ENCODE measurements at regions not wholly inside any gene's neighbourhood (a gene's known extent, or its start where the extent isn't known, plus 50 kb on each side); places are given as distances from the start of the nearest gene placed in this dataset.

DNA sequence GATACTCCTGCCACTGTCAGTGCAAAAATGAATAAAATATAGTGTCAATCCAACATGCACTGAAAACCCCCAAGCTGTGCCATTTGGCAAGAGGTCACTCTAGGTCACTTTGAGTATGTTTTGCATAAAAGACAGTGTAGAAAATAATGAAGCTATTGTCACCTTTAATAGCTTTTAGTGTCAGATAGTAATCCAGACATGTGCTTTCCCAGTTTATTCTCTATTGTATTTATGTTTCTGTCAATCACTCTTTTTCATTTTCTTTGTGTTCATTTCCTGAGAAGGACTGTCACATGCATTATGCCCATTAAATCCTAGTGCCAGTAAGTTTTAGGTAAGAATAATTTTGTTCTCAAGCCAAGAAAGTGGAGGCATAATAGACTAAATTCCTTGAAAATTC lies 1073.9 kb upstream of the CDH2 start:
- Mint-ChIP-seq H3K4me1 (no peaks in the 10 kb centered on the region), H3K4me3 (no peak overlapping the region), H3K36me3 (no peaks in the 10 kb centered on the region), H3K27ac (no peak overlapping the region), H3K27me3 (no peaks in the 10 kb centered on the region), H3K9me3 (peaks cover 2 to 37% (median 10%) of the 10 kb centered on the region in 5 donors)
- POLR2A ChIA-PET, result no interaction called here
- no peaks in the 10 kb centered on the region for H3K36me3 ChIP-seq (ENCODE audit: insufficient read depth, low read length)
- H3K27me3 ChIP-seq (ENCODE audit: insufficient read depth, low read length, poor library complexity, severe bottlenecking), result no peaks in the 10 kb centered on the region
- no peak overlapping the region for H3K27ac ChIP-seq (ENCODE audit: low read depth, low read length)
- H3K4me3 ChIP-seq (ENCODE audit: low read length), result no peak overlapping the region
- no peaks in the 10 kb centered on the region for H3K4me1 ChIP-seq (ENCODE audit: insufficient read depth, low read length)
- DNase-seq, result no peak
- H3K9me3 ChIP-seq (ENCODE audit: low read length), result no peaks in the 10 kb centered on the region
- CTCF ChIA-PET, result no interaction called here

DNA sequence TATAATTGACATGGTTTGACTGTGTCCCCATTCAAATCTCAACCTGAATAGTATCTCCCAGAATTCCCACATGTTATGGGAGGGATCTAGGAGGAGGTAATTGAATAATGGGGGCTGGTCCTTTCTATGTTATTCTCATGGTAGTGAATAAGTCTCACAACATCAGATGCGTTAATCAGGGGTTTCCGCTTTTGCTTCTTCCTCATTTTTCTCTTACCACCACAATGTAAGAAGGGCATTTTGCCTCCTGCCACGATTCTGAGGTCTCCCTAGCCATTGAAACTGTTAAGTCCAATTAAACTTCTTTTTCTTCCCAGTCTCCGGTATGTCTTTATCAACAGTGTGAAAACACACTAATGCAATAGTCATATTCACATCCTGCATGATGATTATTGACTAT lies 1073.3 kb upstream of the CDH2 start:
- POLR2A ChIA-PET, result no interaction called here
- peaks cover 2 to 41% (median 10%) of the 10 kb centered on the region in 5 donors for H3K9me3 Mint-ChIP-seq
- no peaks in the 10 kb centered on the region for H3K27me3 Mint-ChIP-seq
- no peaks in the 10 kb centered on the region for H3K4me1 Mint-ChIP-seq
- H3K4me3 Mint-ChIP-seq, result no peak overlapping the region
- Histone ChIP-seq H3K36me3 (ENCODE audit: insufficient read depth, low read length) (no peaks in the 10 kb centered on the region), H3K27me3 (ENCODE audit: insufficient read depth, low read length, poor library complexity, severe bottlenecking) (no peaks in the 10 kb centered on the region), H3K4me3 (ENCODE audit: low read length) (no peak overlapping the region), H3K27ac (ENCODE audit: low read depth, low read length) (no peak overlapping the region), H3K4me1 (ENCODE audit: insufficient read depth, low read length) (no peaks in the 10 kb centered on the region), H3K9me3 (ENCODE audit: low read length) (no peaks in the 10 kb centered on the region)
- no peaks in the 10 kb centered on the region for H3K36me3 Mint-ChIP-seq
- no peak for DNase-seq
- no peak overlapping the region for H3K27ac Mint-ChIP-seq
- CTCF ChIA-PET, result no interaction called here

DNA sequence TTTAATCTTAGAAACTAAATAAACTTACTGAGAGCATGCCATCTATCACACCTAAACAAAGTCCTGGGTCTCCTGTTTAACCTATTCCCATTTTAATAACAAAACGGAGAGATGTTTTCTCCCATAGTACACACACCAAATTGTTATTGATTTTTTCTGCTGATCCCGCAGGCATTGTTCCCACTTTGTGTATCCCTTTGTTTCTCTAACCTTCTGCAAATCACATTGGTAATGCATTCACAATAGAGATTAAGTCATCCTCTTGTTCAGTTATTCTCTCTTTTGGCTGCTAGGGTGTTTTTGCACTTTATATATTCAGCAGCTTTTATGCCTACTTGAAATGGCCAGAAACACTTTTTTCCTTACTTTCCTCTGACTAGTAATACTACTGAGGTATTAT lies 1071.9 kb upstream of the CDH2 start:
- Mint-ChIP-seq H3K27ac (no peak overlapping the region), H3K4me1 (no peaks in the 10 kb centered on the region), H3K36me3 (no peaks in the 10 kb centered on the region), H3K9me3 (peaks cover 0 to 37% (median 10%) of the 10 kb centered on the region in 5 donors), H3K27me3 (no peaks in the 10 kb centered on the region), H3K4me3 (no peak overlapping the region)
- no peak overlapping the region for H3K27ac ChIP-seq (ENCODE audit: low read depth, low read length)
- POLR2A ChIA-PET, result no interaction called here
- H3K4me1 ChIP-seq (ENCODE audit: insufficient read depth, low read length), result no peaks in the 10 kb centered on the region
- CTCF ChIA-PET, result no interaction called here
- no peaks in the 10 kb centered on the region for H3K36me3 ChIP-seq (ENCODE audit: insufficient read depth, low read length)
- DNase-seq, result no peak
- no peak overlapping the region for H3K4me3 ChIP-seq (ENCODE audit: low read length)
- H3K27me3 ChIP-seq (ENCODE audit: insufficient read depth, low read length, poor library complexity, severe bottlenecking), result no peaks in the 10 kb centered on the region
- H3K9me3 ChIP-seq (ENCODE audit: low read length), result no peaks in the 10 kb centered on the region

DNA sequence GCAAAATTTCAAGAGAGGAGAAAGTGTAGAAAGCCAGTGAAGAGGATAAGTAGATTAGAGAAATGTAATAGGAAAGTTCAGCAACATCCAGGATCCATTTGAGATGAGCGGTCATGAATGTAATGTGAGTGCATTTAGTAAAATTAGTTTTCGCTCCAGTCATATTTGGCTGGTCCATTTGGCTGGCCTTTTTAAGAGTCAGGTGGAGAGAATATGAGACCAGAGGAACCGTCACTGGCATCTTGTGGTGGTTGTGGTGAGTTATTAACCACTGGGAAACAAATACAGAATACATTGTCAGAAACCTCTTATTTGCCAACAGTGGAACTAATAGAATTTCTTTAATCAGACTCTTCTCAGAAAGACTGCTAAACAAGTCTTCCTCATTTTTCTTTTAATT lies 1064.3 kb upstream of the CDH2 start:
- no peaks in the 10 kb centered on the region for H3K36me3 Mint-ChIP-seq

DNA sequence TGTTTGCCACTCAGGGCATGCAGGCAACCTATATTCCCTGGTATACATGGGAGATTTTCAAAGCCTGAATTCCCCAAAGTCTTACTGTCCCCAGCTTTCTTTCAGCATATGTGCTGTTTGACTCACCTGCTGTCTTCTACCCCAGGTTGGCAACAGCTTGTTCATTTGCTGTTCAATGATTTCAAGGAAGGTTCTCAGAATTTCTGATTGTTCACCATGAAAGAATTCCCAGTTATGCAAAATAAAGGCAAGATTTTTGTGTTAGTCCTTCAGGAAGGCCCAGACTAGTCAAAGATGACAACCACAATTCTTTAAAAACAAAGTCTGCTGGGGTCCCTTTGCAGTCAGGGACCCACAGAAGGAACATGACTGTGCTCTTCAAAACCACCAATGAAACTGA lies 1057.8 kb upstream of the CDH2 start:
- Histone ChIP-seq H3K36me3 (ENCODE audit: insufficient read depth, low read length) (no peaks in the 10 kb centered on the region), H3K9me3 (ENCODE audit: low read length) (no peaks in the 10 kb centered on the region), H3K4me1 (ENCODE audit: insufficient read depth, low read length) (no peaks in the 10 kb centered on the region), H3K4me3 (ENCODE audit: low read length) (no peak overlapping the region), H3K27ac (ENCODE audit: low read depth, low read length) (no peak overlapping the region), H3K27me3 (ENCODE audit: insufficient read depth, low read length, poor library complexity, severe bottlenecking) (no peaks in the 10 kb centered on the region)
- no peak overlapping the region for H3K4me3 Mint-ChIP-seq
- ChIA-PET POLR2A (no interaction called here), CTCF (no interaction called here)
- H3K4me1 Mint-ChIP-seq, result no peaks in the 10 kb centered on the region
- DNase-seq, result no peak
- peaks cover 4 to 43% (median 19%) of the 10 kb centered on the region in 5 donors for H3K9me3 Mint-ChIP-seq
- no peaks in the 10 kb centered on the region for H3K27me3 Mint-ChIP-seq
- no peaks in the 10 kb centered on the region for H3K36me3 Mint-ChIP-seq
- no peak overlapping the region for H3K27ac Mint-ChIP-seq

More for the DNA sequence above, 1064.3 kb upstream of the CDH2 start:
- CTCF ChIA-PET, result no interaction called here
- no peaks in the 10 kb centered on the region for H3K9me3 ChIP-seq (ENCODE audit: low read length)
- H3K9me3 Mint-ChIP-seq, result peaks cover 2 to 33% (median 19%) of the 10 kb centered on the region in 5 donors
- H3K27ac Mint-ChIP-seq, result no peak overlapping the region
- peaks cover 0 to 2% of the 10 kb centered on the region in 2 donors for H3K27me3 Mint-ChIP-seq
- no peaks in the 10 kb centered on the region for H3K4me1 Mint-ChIP-seq
- no peak for DNase-seq
- no peaks in the 10 kb centered on the region for H3K36me3 ChIP-seq (ENCODE audit: insufficient read depth, low read length)
- H3K4me1 ChIP-seq (ENCODE audit: insufficient read depth, low read length), result no peaks in the 10 kb centered on the region
- no peaks in the 10 kb centered on the region for H3K27me3 ChIP-seq (ENCODE audit: insufficient read depth, low read length, poor library complexity, severe bottlenecking)
- no peak overlapping the region for H3K4me3 Mint-ChIP-seq
- H3K27ac ChIP-seq (ENCODE audit: low read depth, low read length), result no peak overlapping the region
- POLR2A ChIA-PET, result no interaction called here
- H3K4me3 ChIP-seq (ENCODE audit: low read length), result no peak overlapping the region

DNA sequence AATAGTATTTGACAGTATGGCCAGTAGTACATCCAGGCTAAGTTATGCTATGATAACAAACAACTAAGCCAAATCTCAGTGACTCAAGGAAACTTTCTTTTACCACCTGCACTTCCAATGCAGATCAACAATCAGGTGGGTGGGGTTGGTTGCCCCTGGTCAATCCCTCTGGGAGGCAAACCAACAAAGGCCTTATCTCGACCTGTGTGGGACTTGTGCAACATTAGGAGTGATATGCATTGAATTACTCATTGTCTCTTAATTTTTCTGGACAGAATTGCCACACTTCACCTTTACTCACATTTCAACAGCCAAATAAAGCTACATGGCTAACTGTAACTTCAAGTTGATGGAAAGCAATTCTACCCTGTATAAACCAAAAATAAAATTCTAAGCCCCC lies 1049.3 kb upstream of the CDH2 start:
- H3K4me1 Mint-ChIP-seq, result no peaks in the 10 kb centered on the region
- DNase-seq, result no peak
- Histone ChIP-seq H3K9me3 (ENCODE audit: low read length) (no peaks in the 10 kb centered on the region), H3K27me3 (ENCODE audit: insufficient read depth, low read length, poor library complexity, severe bottlenecking) (no peaks in the 10 kb centered on the region), H3K4me3 (ENCODE audit: low read length) (no peak overlapping the region), H3K27ac (ENCODE audit: low read depth, low read length) (no peak overlapping the region), H3K4me1 (ENCODE audit: insufficient read depth, low read length) (no peaks in the 10 kb centered on the region), H3K36me3 (ENCODE audit: insufficient read depth, low read length) (no peaks in the 10 kb centered on the region)
- no peaks in the 10 kb centered on the region for H3K27me3 Mint-ChIP-seq
- no peak overlapping the region for H3K27ac Mint-ChIP-seq
- H3K9me3 Mint-ChIP-seq, result peaks cover 6 to 43% (median 10%) of the 10 kb centered on the region in 5 donors
- ChIA-PET CTCF (no interaction called here), POLR2A (no interaction called here)
- no peaks in the 10 kb centered on the region for H3K36me3 Mint-ChIP-seq
- H3K4me3 Mint-ChIP-seq, result no peak overlapping the region

DNA sequence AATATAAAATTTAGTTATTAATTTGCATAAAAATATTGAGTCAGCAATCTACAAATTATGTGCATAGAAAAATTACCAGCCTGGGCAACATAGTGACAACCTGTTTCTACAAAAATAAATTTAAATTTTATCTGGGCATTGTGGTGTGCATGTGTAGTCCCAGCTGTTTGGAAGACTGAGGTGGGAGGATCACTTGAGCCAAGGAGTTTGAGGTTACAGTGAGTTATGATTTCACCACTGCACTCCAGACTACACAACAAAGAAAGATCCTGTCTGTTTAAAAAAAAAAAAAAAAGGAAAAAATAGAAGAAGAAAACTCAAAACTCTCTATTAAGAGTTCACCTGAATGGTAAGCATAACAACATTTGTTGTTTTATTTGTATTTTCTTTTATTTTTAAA lies 1048.4 kb upstream of the CDH2 start:
- H3K27me3 ChIP-seq (ENCODE audit: insufficient read depth, low read length, poor library complexity, severe bottlenecking), result no peaks in the 10 kb centered on the region
- H3K36me3 ChIP-seq (ENCODE audit: insufficient read depth, low read length), result no peaks in the 10 kb centered on the region
- H3K27ac ChIP-seq (ENCODE audit: low read depth, low read length), result no peak overlapping the region
- no peaks in the 10 kb centered on the region for H3K4me1 ChIP-seq (ENCODE audit: insufficient read depth, low read length)
- no peak overlapping the region for H3K4me3 ChIP-seq (ENCODE audit: low read length)
- Mint-ChIP-seq H3K4me3 (no peak overlapping the region), H3K36me3 (no peaks in the 10 kb centered on the region), H3K4me1 (no peaks in the 10 kb centered on the region), H3K9me3 (peaks cover under 1 to 37% (median 9%) of the 10 kb centered on the region in 5 donors), H3K27ac (no peak overlapping the region), H3K27me3 (no peaks in the 10 kb centered on the region)
- DNase-seq, result no peak
- H3K9me3 ChIP-seq (ENCODE audit: low read length), result no peaks in the 10 kb centered on the region
- ChIA-PET CTCF (no interaction called here), POLR2A (no interaction called here)

DNA sequence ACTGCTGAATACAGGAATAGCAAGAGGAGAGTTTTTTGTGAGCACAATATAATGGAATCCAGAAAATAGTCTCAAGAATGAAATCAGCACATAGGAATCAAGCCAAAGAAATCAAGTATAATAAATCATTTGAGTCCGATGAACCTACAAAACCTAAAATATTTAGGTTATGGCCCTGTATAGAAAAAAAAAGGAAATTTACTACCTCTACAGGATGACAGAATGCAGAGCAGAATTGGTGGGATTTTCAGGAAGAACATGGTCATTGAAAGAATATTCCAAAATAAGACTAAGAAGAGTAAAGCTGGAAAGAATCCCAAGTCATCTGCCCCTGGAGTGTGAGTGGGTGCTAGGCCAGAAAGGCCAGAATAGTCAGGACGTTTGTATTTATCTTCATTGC lies 1041.2 kb upstream of the CDH2 start:
- no peak for DNase-seq
- no peaks in the 10 kb centered on the region for H3K36me3 ChIP-seq (ENCODE audit: insufficient read depth, low read length)
- H3K9me3 ChIP-seq (ENCODE audit: low read length), result peaks cover 4% of the 10 kb centered on the region
- no peak overlapping the region for H3K4me3 ChIP-seq (ENCODE audit: low read length)
- Mint-ChIP-seq H3K4me3 (no peak overlapping the region), H3K36me3 (no peaks in the 10 kb centered on the region), H3K9me3 (peaks cover 0 to 46% (median 15%) of the 10 kb centered on the region in 5 donors), H3K4me1 (no peaks in the 10 kb centered on the region), H3K27me3 (no peaks in the 10 kb centered on the region), H3K27ac (no peak overlapping the region)
- POLR2A ChIA-PET, result no interaction called here
- H3K27ac ChIP-seq (ENCODE audit: low read depth, low read length), result no peak overlapping the region
- H3K27me3 ChIP-seq (ENCODE audit: insufficient read depth, low read length, poor library complexity, severe bottlenecking), result no peaks in the 10 kb centered on the region
- no peaks in the 10 kb centered on the region for H3K4me1 ChIP-seq (ENCODE audit: insufficient read depth, low read length)
- CTCF ChIA-PET, result no interaction called here

Data from CD8-positive, alpha-beta memory T cell (primary cell).